Fibroblast of gingiva (primary cell): ENCODE measurements at regions not wholly inside any gene's neighbourhood (a gene's known extent, or its start where the extent isn't known, plus 50 kb on each side); places are given as distances from the start of the nearest gene placed in this dataset.
"Not testable (repeated sequence)": the region's sequence is repeated elsewhere in the genome, so short reads cannot be mapped to it uniquely, and the experiment has no call there.

ENCODE experiments used
- DNase-seq: peaks from one replicate; pipeline ENCODE4 v3.0.0-alpha.2; 2011; ENCODE audit warnings: low read depth

DNA sequence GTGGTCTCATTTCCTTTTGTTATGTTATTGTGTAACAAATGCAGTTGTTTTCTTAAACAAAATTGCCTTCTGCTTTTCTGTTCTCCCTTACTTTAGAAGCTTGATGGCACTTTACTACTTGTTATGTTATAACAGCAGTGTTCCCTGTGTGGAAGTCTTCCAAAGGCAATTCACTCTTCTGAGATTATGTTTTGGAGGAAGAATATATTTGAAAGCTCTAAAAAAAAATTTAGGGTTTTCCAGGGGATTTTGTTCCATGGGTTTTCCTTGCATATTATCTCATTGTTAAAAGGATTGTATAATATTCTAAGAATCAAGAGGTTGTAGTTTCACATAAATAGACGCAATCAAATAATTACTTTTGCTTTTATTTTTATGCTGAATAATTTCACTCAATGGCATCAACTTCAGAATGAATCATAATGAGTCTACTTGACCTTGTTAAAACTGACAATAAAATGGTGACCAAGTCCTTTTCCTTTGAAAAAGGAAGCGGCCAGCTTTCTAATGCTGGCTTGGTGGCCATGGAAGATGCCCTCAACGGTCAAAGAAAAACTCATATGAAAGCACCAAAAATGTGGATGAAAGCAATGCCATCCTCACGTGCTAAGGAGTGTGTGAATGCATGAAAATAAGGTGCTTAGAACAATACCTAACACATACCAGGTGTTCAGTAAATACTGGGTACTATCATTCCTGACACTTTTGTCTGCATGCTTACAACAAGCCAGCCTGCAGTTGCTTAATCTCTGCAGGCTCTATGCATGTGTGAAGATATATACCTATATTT is 92.4 kb upstream of the KLF6 start:
- DNase-seq: peak; percentile 32

DNA sequence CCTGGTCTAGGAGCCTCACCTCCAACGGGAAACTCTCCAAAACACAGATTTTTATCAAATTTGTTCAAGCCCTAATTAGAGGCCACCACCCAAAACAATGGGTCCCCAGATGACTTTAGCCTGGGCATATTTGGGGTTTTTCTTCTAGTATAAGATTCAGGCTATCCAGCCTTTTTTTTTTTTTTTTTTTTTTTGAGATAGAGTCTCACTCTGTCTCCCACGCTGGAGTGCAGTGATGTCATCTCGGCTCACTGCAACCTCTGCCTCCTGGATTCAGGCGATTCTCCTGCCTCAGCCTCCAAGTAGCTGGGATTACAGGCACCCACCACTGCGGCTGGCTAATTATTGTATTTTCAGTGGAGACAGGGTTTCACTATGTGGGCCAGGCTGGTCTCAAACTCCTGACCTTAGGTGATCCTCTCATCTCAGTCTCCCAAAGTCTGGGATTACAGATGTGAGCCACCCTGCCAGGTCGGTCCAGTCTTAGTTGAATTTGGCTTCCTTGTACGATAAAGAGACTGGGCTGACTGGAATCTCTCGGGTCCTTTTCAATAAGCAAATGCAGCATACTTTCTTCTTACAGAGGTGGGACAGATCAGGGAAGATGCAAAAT is 91.4 kb upstream of the KLF6 start:
- no peak for DNase-seq

DNA sequence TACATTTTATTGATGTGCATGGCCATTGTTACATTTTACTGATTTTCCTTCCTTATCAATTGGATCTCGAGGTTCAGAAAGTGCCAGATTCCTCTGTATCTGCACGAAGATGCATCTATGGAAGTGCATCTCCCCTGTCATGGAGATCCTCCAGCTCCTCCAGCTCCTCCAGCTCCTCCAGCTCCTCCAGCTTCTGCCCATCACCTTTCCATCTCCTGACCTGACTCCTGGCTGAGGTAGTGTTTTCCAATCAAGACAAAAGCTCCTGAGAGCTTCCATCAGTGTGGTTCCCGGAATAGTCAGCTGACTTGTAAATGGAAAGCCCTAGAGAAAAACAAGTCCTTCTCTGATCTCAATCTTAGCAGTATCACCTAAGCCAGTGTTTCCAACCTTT is 90.8 kb upstream of the KLF6 start:
- DNase-seq: no peak

DNA sequence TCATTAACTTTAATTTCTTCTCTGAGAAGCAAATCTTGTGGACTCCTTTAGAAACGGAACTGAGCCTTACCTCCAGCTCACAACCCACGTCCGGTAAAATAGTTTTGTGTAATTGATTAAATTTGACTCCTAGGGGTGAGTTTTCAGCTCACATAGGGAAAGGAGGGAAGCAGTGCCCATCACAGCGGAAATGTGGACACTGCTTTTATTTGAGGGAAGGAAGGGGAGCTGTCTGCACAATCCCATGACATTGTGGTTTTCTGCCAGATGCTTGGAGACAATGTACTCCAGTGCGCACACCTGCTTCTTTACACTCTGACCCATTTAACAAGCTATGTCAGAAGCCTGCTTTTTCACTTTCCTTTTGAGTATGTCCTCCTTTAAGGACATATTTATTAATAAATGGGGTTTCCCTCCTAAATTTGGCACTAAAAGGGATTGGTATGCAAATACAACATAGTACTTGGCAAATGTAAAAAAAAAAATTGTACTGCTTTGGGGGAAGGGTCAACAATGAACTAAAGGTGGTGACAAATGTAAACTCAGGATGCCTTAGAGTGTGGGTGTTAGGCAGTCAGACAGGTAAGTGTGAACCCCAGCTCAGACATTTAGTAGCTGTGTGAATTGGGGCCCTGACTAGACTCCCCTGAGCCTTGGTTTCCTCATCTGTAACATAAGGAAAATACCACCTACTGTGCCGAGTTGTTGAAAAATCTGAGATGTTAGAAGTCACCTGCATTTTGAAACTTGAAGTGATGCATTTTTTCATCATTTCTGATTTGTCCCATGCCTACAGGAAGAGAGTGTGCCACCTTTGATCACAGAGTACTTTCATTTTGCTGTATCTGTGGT is 90.2 kb upstream of the KLF6 start:
- DNase-seq: no peak

DNA sequence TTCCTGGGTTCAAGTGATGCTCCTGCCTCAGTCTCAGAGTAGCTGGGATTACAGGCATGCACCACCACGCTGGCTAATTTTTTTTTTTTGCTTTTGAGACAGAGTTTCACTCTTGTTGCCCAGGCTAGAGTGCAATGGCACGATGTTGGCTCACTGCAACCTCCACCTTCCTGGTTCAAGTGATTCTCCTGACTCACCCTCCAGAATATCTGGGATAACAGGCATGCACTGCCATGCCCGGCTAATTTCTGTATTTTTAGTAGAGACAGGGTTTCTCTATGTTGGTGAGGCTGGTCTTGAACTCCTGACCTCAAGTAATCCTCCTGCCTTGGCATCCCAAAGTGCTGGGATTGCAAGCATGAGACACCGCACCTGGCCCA is 89.6 kb upstream of the KLF6 start:
- DNase-seq: not testable (repeated sequence)

DNA sequence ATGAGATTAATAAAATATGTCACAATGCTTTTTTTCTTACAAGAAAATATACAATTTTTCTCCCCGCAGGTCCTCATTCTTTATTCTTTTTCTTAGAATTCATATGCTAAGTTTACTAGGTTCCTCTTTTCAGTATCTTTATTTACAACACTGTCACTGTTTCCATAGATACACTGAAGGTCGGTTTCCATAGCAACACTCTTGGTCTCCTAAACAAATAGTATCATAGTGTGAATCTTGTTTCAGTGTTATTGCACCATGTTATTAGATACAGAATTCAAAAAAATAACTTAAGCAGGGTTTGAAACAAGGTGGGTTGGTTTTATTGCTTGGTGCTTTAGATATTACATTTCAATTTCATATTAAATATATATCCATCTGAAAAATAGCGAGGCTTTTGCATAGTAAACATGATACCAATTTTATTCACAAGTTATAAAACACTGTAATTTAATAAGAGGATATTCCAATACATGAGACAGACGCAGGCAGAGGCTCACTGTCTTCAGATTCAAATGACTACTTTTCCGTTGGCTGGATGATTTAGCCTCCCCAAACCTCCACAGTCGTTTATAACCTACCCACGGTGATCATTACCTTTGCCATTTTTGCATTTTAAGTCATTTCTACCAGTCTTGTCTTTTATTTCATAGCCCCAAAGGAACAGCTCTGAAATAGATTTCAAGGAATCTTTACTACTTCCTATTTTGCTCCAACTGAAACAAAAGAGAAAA is 88.9 kb upstream of the KLF6 start:
- DNase-seq: peak; percentile 79

DNA sequence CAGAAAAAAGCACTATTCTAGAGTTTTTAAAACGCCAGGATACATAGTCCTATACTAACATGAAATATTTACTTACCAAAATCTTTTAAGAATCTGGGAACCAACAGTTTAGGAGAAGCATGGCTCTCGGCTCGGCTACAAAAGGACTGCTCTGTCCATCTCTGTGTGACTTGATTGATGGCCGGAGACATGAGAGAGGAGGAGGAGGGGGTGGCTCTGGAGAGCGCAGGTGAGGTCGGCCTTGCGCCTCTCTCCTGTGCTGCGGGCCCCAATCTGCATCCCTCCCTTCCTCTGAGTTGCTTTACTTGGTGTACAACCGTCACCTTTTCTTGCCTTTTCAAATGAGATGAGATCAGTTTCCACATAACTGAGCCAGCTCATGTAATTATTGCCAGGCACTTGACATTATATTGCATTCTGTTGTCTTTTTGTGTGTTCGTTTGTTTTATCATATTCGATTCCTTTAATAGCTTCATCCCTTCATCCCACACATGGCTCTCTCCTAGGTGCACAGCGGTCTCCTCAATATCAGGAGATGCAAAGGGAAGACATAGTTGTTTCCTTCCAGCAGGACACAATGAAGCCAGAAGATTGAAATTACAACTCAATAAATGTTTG is 87.8 kb upstream of the KLF6 start:
- DNase-seq: no peak

DNA sequence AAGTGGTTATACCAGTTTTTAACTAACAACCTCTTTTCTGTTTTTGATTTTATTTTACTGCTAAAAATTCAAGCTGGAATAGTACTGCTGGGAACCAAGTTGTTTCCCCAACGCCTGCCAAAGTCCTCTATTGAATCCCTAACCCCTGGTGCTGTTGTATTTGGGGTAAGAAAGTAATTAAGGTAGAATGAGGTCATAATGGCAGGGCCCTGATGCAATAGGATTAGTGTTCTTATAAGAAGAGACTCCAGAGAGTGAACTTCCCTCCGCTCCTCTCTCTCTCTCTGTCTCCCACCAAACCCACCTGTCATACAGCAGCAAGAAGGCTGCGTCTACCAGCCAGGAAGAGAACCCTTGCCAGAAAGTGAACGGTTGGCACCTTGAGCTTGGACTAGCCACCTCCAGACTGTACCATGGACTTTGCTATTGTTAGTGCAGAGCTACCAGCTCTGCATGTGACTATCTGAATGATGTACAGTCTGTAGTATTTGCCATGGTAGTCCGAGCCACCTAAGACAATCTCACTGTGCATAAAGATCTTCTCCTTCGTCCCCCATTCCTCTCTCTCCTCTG is 86.5 kb upstream of the KLF6 start:
- no peak for DNase-seq

DNA sequence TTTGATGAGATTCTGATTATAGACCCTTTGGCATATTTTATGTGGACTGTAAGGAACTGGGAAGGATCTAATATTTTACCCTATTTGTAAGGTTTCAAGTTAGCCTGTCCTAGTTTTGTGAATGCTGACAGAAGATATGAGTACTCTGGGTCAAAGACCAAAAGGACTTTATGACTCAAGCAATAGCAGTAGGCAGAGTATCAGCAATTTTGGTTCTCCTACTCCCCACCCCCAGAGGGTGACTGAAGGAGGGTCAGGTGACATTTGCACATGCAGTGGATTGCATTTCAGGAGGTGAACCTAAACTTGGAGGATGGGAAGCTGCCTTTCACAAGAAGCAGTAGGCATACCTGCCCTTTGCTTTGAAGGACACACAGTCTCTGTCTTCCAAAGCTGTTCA is 84.0 kb upstream of the KLF6 start:
- DNase-seq: no peak

DNA sequence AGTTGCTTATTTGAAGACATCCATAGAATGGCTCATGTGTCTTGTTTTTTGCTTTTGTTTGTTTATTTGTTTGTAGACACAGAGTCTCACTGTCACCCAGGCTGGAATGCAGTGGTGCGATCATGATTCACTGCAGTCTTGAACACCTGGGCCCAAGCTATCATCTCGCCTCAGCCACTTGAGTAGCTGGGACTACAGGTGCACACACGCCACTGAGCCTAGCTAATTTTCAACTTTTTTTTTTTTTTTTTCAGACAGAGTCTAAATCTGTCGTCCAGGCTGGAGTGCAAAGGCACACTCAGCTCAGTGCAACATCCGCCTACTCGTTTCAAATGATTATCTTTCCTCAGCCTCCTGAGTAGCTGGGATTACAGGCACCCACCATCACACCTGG is 83.3 kb upstream of the KLF6 start:
- no peak for DNase-seq

DNA sequence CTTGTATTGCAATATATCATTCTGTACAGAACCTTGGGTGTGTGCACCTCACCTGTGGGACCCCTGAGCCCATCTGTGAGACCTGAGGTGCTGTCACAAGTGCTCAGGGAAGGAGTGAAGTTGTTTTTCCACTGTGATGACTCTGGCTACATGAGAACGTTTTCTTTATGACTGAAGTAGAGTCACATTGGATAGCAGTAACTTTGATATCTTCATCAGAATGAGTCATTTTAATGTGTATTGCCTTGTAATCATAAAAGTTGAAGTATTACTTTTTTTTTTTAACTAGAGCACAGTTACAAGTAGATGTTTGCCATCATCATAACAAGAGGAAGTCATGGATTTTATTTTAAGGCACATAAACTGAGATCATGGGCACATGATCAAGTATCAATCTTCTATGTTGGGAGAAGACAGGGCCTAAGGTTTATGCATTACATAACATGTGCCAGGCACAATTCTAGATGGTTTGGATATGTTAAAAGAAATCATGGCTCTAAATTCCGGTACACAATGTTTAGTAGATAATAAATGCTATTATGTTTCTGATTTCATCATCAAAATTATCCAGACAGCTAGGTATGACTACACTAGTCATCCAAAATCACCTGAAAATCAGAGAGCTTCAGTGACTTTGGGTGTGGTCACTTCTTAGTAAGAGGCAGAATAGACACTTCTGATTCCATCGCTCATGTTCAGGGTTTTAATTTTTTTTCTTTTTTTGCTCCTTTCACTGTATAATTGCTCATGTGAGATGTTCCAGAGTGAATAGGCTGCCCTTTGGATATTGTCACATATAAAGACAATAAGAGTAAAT is 82.7 kb upstream of the KLF6 start:
- DNase-seq: no peak

DNA sequence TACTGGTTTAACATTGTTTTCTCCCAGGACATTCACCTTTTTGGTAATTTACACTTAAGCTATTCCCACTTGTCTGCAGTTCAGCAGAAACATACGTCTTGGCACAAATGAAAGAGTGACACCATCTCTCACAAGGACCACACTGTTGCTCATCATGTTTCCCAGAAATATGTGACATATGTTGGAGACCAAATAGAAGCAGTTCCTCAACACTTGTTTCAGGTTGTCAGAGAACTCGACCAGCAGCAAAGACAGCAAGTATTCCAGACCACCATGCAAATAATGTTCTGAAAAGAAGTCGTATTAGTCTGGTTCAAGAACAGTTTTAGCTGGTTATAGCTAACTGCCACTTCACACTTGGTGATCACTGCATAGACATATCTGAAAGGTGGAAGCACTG is 81.3 kb upstream of the KLF6 start:
- no peak for DNase-seq

DNA sequence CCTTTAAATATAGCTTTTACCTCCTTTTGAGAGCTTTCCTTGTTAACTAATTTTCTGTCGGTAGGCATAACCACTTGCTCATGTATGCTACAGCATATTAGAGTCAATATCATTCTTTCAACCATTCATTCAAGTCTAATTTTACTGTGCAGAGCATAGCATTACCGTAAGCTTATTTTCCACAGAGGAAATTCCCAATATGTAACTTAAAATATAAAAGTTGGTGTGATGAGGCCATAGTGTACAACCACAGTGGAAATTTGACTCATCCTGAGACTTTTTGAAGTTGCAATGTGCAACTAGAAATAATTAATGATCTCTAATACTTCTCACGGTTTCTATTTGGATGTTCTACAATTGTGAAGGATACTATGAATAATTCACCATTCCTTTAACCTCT is 80.6 kb upstream of the KLF6 start:
- DNase-seq: no peak

DNA sequence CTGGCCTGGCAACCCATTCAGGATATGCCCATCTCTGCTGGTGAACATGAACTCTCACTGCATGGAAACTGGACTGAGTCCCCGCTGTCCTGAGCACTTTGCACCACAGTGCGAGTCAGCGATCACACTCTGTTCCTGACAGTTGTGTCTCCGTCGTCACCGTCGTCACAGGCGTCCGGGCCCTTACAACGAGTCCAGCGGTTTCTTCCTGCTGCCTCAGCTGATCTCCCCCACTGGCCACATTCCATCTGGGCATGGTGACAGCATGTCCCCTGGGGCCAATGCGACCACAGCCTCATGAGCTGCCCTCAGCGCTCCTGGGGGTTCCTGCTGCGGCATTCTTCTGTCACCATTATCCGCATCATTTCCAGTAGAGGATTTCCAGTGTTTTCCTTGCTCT is 76.8 kb upstream of the KLF6 start:
- no peak for DNase-seq

DNA sequence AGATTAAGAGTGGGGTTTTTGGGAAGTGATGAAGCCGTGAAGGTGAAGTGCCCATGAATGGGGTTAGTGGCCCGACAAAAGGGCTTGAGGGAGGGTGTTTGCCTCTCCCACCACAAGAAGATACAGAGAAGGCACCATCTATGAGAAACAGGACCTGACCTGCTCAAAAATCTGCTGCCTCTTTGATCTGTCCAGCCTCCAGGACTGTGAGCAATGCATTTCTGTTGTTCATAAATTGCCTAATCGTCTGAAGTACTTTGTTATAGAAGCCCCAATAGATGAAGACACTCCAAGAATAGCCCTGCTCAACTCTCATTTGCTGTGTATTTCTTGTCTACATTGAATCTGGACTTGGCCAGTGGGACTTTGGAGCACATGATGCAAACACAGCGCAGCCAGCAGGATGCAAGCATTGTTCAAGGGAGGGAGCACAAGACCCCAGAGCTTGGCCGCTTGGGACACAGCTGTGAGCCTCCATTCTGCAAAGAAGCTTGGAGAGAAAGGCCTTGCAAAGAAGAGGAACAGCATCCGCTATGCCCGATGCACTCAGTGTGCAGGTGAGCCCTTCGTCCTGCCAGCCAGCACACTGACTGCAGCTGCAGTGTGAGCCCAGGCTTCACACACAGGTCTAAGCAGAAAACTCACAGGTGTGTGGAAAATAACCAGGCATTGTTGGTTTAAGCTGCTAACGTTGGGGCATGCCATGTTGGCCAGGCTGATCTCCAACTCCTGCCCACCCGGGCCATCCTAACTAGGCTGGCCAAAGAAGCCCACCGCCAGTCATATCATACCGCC is 73.2 kb upstream of the KLF6 start:
- no peak for DNase-seq

DNA sequence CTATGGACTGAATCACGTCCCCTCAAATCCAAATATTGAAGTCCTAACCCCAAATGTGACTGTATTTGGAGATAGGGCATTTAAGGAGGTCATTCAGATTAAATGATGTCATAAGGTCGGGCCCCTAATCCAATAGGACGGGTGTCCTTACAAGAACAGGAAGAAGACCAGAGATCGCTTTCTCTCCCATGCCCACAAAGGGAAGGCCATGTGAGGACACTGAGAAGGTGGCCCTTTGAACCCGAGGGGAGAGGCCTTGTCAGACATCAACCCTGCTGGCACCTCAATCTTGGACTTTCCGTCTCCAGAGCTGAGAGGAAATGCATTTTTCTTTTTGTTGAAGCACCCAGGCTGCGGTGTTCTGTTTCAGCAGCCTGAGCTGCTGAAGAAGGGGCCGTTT is 72.3 kb upstream of the KLF6 start:
- DNase-seq: no peak

DNA sequence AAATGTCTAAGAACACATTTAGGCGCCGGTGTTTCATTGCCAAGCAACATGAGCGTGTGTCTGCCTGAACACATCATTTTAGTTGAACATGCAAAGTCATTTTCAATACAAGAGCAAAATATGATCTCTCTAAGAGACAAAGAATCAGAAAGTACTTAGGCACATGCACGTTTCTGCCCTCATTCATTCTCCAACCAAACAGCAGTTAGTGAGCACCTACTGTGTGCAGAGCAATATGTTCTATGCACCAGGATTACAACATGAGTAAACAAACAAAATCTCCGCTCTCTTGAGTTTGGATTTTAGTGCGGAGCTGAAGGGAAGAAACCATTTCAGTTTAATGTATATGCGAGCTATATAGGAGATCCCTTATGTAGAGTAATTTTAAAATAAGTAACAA is 71.6 kb upstream of the KLF6 start:
- no peak for DNase-seq

DNA sequence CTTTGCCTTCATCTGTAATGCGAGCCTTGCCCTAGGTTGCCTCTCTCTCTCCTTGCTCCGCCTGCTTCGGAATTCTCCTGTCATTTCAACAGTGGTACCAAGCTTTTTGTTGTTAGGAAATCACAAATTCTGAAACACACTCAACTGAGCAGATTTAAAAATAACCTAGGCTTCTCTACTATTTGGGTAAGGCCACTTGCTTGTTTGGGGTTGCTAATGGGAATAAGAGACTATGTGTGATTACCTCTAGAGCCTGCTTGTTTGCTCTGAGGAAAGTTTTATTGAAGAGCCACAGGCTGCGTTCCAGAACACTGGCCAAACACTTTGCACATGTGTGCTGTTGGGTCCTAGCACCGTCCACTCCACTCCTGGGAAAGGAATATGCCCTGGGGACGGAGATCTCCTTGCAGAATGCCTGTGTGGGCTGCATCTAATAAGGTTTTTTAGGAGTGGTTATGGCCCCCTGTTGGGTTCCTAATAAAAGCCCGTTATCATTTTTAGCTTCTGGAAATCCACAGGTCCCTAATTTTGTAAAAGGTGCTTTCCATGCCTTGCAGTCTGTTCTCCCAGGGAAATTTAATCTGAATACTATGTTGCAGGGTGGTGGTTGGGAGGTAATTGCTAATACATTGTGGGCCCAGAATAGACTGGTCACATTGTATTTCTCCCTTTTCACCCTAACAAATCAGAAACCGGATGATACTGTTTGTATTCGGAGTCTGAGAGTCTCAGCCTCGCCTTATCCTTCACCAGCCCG is 68.7 kb upstream of the KLF6 start:
- peak; percentile 14 for DNase-seq

DNA sequence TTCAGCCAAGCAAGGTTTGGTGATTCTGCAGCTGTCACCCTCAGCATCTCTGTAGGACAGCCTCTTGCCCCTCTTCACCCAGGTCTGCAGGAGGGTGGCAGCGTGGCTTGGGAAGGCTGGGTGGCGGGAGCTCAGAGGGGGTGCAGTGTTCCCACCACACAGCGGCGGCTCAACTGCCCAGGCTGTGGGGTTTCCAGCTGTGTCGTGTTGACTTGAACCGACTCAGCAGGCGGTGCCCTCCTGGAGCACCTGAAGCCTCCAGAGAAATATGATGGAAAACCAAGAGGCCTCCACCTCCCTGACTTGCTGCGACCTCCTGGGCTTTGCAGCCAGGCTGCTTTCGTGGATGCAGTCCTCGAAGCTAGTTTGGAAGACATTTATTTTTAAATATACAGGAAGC is 68.0 kb upstream of the KLF6 start:
- no peak for DNase-seq
